HAP-1 (cell line): ENCODE measurements at regions not wholly inside any gene's neighbourhood (a gene's known extent, or its start where the extent isn't known, plus 50 kb on each side); places are given as distances from the start of the nearest gene placed in this dataset.

Experiments used
- DNase-seq, 2 experiments: peaks; one replicate each; pipeline ENCODE4 v3.0.0-alpha.2; 2016 to 2020; ENCODE audit warnings: low spot score in 2 of 2
- H3K27me3 ChIP-seq: fragments of 250-450 bp; sonication (Bioruptor Pico); 2 replicates; pipeline ENCODE4 v1.5.1; 2020; ENCODE audit warnings: low read depth, mild to moderate bottlenecking, moderate library complexity
- H3K36me3 ChIP-seq: fragments of 250-450 bp; sonication (Bioruptor Pico); replicated peaks from 2 replicates; pipeline ENCODE4 v1.5.1; 2020; ENCODE audit warnings: mild to moderate bottlenecking
- H3K4me1 ChIP-seq: fragments of 250-450 bp; sonication (Bioruptor Pico); 2 replicates; pipeline ENCODE4 v1.5.1; 2020; ENCODE audit warnings: mild to moderate bottlenecking
- H3K4me3 ChIP-seq: fragments of 250-450 bp; sonication (Bioruptor Pico); 2 replicates; pipeline ENCODE4 v1.5.1; 2020; ENCODE audit warnings: mild to moderate bottlenecking, moderate library complexity
- H3K9me3 ChIP-seq: fragments of 250-450 bp; sonication (Bioruptor Pico); 2 replicates; pipeline ENCODE4 v1.5.1; 2020; ENCODE audit warnings: mild to moderate bottlenecking, moderate library complexity
- in situ Hi-C: fragments of 300-500 bp; cut with MboI; formaldehyde crosslinking; loops from 3 replicates; pipeline ENCODE4 v1.14.3; 2020; ENCODE audit warnings: low sequenced_read_pairs, inconsistent platforms, mixed read lengths

- H3K36me3 ChIP-seq = no peaks in the 10 kb centered on the region
- H3K4me1 ChIP-seq = no peaks in the 10 kb centered on the region
- no peak for DNase-seq
- no peak overlapping the region for H3K4me3 ChIP-seq
- no peaks in the 10 kb centered on the region for H3K27me3 ChIP-seq
- H3K9me3 ChIP-seq = no peaks in the 10 kb centered on the region
- in situ Hi-C loops = no loop called here
Observed at GRCh38 chr3:22971497-22971896, 231.6 kb upstream of the UBE2E2 start.

- Histone ChIP-seq H3K9me3 (no peaks in the 10 kb centered on the region), H3K4me3 (no peak overlapping the region), H3K4me1 (no peaks in the 10 kb centered on the region), H3K27me3 (peaks cover 5% of the 10 kb centered on the region), H3K36me3 (no peaks in the 10 kb centered on the region)
- in situ Hi-C loops = no loop called here
- no peak for DNase-seq
Observed at GRCh38 chr3:22977042-22977441, 226.1 kb upstream of the UBE2E2 start.

GRCh38 chr3:22977650-22978289 lies 225.4 kb upstream of the UBE2E2 start:
- no peaks in the 10 kb centered on the region for H3K4me1 ChIP-seq

GRCh38 chr3:22979581-22979980 lies 223.5 kb upstream of the UBE2E2 start:
- Histone ChIP-seq H3K9me3 (no peaks in the 10 kb centered on the region), H3K4me1 (no peaks in the 10 kb centered on the region)
- in situ Hi-C loops = no loop called here

More at GRCh38 chr3:22977650-22978289, 225.4 kb upstream of the UBE2E2 start:
- in situ Hi-C loops = no loop called here
- H3K4me3 ChIP-seq = no peak overlapping the region
- no peaks in the 10 kb centered on the region for H3K9me3 ChIP-seq
- H3K27me3 ChIP-seq = peaks cover 5% of the 10 kb centered on the region
- no peak for DNase-seq
- no peaks in the 10 kb centered on the region for H3K36me3 ChIP-seq

GRCh38 chr3:22980346-22980745 lies 222.8 kb upstream of the UBE2E2 start:
- no peaks in the 10 kb centered on the region for H3K36me3 ChIP-seq
- peaks cover 5% of the 10 kb centered on the region for H3K27me3 ChIP-seq
- no peak overlapping the region for H3K4me3 ChIP-seq
- H3K9me3 ChIP-seq = no peaks in the 10 kb centered on the region
- DNase-seq = no peak
- H3K4me1 ChIP-seq = no peaks in the 10 kb centered on the region
- in situ Hi-C loops = no loop called here

More at GRCh38 chr3:22979581-22979980, 223.5 kb upstream of the UBE2E2 start:
- H3K36me3 ChIP-seq = no peaks in the 10 kb centered on the region
- H3K4me3 ChIP-seq = no peak overlapping the region
- no peak for DNase-seq
- peaks cover 5% of the 10 kb centered on the region for H3K27me3 ChIP-seq

- in situ Hi-C loops = no loop called here
Observed at GRCh38 chr3:22981166-22981565, 222.0 kb upstream of the UBE2E2 start.

GRCh38 chr3:22981861-22982260 lies 221.3 kb upstream of the UBE2E2 start:
- Histone ChIP-seq H3K36me3 (no peaks in the 10 kb centered on the region), H3K9me3 (no peaks in the 10 kb centered on the region), H3K27me3 (peaks cover 5% of the 10 kb centered on the region), H3K4me1 (no peaks in the 10 kb centered on the region), H3K4me3 (no peak overlapping the region)
- in situ Hi-C loops = no loop called here
- no peak for DNase-seq

More at GRCh38 chr3:22981166-22981565, 222.0 kb upstream of the UBE2E2 start:
- Histone ChIP-seq H3K4me3 (no peak overlapping the region), H3K27me3 (peaks cover 5% of the 10 kb centered on the region), H3K36me3 (no peaks in the 10 kb centered on the region), H3K4me1 (no peaks in the 10 kb centered on the region), H3K9me3 (no peaks in the 10 kb centered on the region)
- no peak for DNase-seq

- H3K4me1 ChIP-seq = no peaks in the 10 kb centered on the region
- peaks cover 6% of the 10 kb centered on the region for H3K27me3 ChIP-seq
- H3K9me3 ChIP-seq = no peaks in the 10 kb centered on the region
- no peak overlapping the region for H3K4me3 ChIP-seq
- in situ Hi-C loops = no loop called here
- DNase-seq = no peak
- no peaks in the 10 kb centered on the region for H3K36me3 ChIP-seq
Observed at GRCh38 chr3:22982981-22983587, 220.0 kb upstream of the UBE2E2 start.

- DNase-seq = no peak
- Histone ChIP-seq H3K9me3 (no peaks in the 10 kb centered on the region), H3K27me3 (peaks cover 5% of the 10 kb centered on the region; the same call in 1 of the 2 replicates), H3K4me1 (no peaks in the 10 kb centered on the region), H3K36me3 (no peaks in the 10 kb centered on the region), H3K4me3 (no peak overlapping the region)
- in situ Hi-C loops = no loop called here
Observed at GRCh38 chr3:22986958-22987357, 216.2 kb upstream of the UBE2E2 start.

GRCh38 chr3:22988566-22988965 lies 214.6 kb upstream of the UBE2E2 start:
- Histone ChIP-seq H3K4me3 (no peak overlapping the region), H3K27me3 (peaks cover 5% of the 10 kb centered on the region; the same call in 1 of the 2 replicates), H3K36me3 (no peaks in the 10 kb centered on the region), H3K4me1 (no peaks in the 10 kb centered on the region), H3K9me3 (no peaks in the 10 kb centered on the region)
- in situ Hi-C loops = no loop called here
- DNase-seq = no peak

- no peak for DNase-seq
- peaks cover 5% of the 10 kb centered on the region; the same call in 1 of the 2 replicates for H3K27me3 ChIP-seq
- H3K36me3 ChIP-seq = no peaks in the 10 kb centered on the region
- in situ Hi-C loops = no loop called here
- no peaks in the 10 kb centered on the region for H3K9me3 ChIP-seq
- no peak overlapping the region for H3K4me3 ChIP-seq
- no peaks in the 10 kb centered on the region for H3K4me1 ChIP-seq
Observed at GRCh38 chr3:22989716-22990115, 213.4 kb upstream of the UBE2E2 start.

GRCh38 chr3:22990291-22991200 lies 212.6 kb upstream of the UBE2E2 start:
- in situ Hi-C loops = no loop called here
- H3K36me3 ChIP-seq = no peaks in the 10 kb centered on the region
- no peaks in the 10 kb centered on the region for H3K9me3 ChIP-seq
- H3K4me3 ChIP-seq = no peak overlapping the region
- no peaks in the 10 kb centered on the region for H3K4me1 ChIP-seq
- no peak for DNase-seq
- peaks cover 5% of the 10 kb centered on the region; the same call in 1 of the 2 replicates for H3K27me3 ChIP-seq

- Histone ChIP-seq H3K27me3 (no peaks in the 10 kb centered on the region), H3K9me3 (no peaks in the 10 kb centered on the region), H3K4me1 (no peaks in the 10 kb centered on the region), H3K36me3 (no peaks in the 10 kb centered on the region), H3K4me3 (no peak overlapping the region)
- in situ Hi-C loops = no loop called here
- no peak for DNase-seq
Observed at GRCh38 chr3:22994781-22995180, 208.3 kb upstream of the UBE2E2 start.
